Testis (tissue), 2 donors: ENCODE measurements at regions not wholly inside any gene's neighbourhood (a gene's known extent, or its start where the extent isn't known, plus 50 kb on each side); places are given as distances from the start of the nearest gene placed in this dataset.

ENCODE experiments used
- CTCF ChIP-seq, 3 experiments: fragments of 450-650 bp in 2 of 3; fragments of 200-600 bp in 1 of 3; sonication (generic) in 1 of 3; IDR thresholded peaks; one replicate each; pipeline ENCODE4 v1.5.1; 2016 to 2019; ENCODE audit warnings: antibody characterized with exemption in 3 of 3, mild to moderate bottlenecking in 2 of 3, moderate library complexity in 1 of 3
- POLR2A ChIP-seq: fragments of 450-650 bp; IDR thresholded peaks from one replicate; pipeline ENCODE4 v1.6.1; 2017; ENCODE audit warnings: antibody characterized with exemption, mild to moderate bottlenecking, moderate library complexity

GRCh38 chr2:10246831-10247230, 55.9 kb upstream of the HPCAL1 start:
- no peak for TF ChIP-seq POLR2A
- no peak for TF ChIP-seq CTCF (IDR thresholded peaks at IDR 0.05)
